GM23248 (cell line): ENCODE measurements at regions not wholly inside any gene's neighbourhood (a gene's known extent, or its start where the extent isn't known, plus 50 kb on each side); places are given as distances from the start of the nearest gene placed in this dataset.

ENCODE experiments used
- EZH2 ChIP-seq: fragments of 200-600 bp; sonication (generic); IDR thresholded peaks from 2 replicates; pipeline ENCODE4 v1.6.1; 2018; ENCODE audit warnings: antibody characterized with exemption, mild to moderate bottlenecking; ENCODE audit not compliant: insufficient read depth, poor library complexity, severe bottlenecking
- EZH2phosphoT487 ChIP-seq: fragments of 200-600 bp; sonication (generic); IDR thresholded peaks from 2 replicates; pipeline ENCODE4 v1.6.1; 2018; ENCODE audit warnings: antibody characterized with exemption, moderate library complexity, mild to moderate bottlenecking, low read depth; ENCODE audit not compliant: insufficient read depth

- TF ChIP-seq EZH2, result no peak
- TF ChIP-seq EZH2phosphoT487, result no peak
These were observed 175.6 kb downstream of the IRX2 start for GRCh38 chr5:2575871-2576270.
